Activated CD8-positive, alpha-beta T cell treated with anti-CD3 and anti-CD28 coated beads for 36 hours (primary cell): ENCODE measurements at regions not wholly inside any gene's neighbourhood (a gene's known extent, or its start where the extent isn't known, plus 50 kb on each side); places are given as distances from the start of the nearest gene placed in this dataset.

Experiments
- ATAC-seq: fragments of 200-7000 bp; cut with Tn5 transposase; one replicate; pipeline ENCODE4 v1.10.0; 2021; ENCODE audit warnings: mild to moderate bottlenecking, moderate library complexity
- CTCF ChIA-PET: fragments of 350-600 bp; sonication (Branson Sonifier 250); formaldehyde crosslinking; loops from one replicate; lab custom pipeline; 2021; ENCODE audit warnings: antibody characterized with exemption; lab: Charles Lee
- POLR2A ChIA-PET: fragments of 350-600 bp; sonication (Branson Sonifier 250); formaldehyde crosslinking; loops from one replicate; lab custom pipeline; 2021; ENCODE audit warnings: antibody characterized with exemption; lab: Charles Lee
- DNase-seq: peaks from one replicate; pipeline ENCODE4 v3.0.0-alpha.2; 2020
- H3K27ac Mint-ChIP-seq: one replicate; pipeline ENCODE4 v1.8.0; 2021; ENCODE audit warnings: mild to moderate bottlenecking, mixed read lengths
- H3K27me3 Mint-ChIP-seq: one replicate; pipeline ENCODE4 v1.8.0; 2021; ENCODE audit warnings: mixed read lengths
- H3K36me3 Mint-ChIP-seq: one replicate; pipeline ENCODE4 v1.8.0; 2021; ENCODE audit warnings: low read depth, mixed read lengths
- H3K4me1 Mint-ChIP-seq: one replicate; pipeline ENCODE4 v1.8.0; 2021; ENCODE audit warnings: low read depth, mixed read lengths
- H3K4me3 Mint-ChIP-seq: one replicate; pipeline ENCODE4 v1.8.0; 2021; ENCODE audit warnings: mild to moderate bottlenecking, moderate library complexity, mixed read lengths
- H3K9me3 Mint-ChIP-seq: one replicate; pipeline ENCODE4 v1.8.0; 2021; ENCODE audit warnings: mixed read lengths
- intact Hi-C: fragments of 100-400 bp; cut with micrococcal nuclease; formaldehyde crosslinking; loops from one replicate; pipeline ENCODE4 v1.10.0; 2022
- TF ChIP-seq, protein P1 (sequence below): fragments of 200-600 bp; IDR thresholded peaks from one replicate; pipeline ENCODE4 v1.8.0; 2022; ENCODE audit warnings: antibody characterized with exemption, mild to moderate bottlenecking

DNA sequence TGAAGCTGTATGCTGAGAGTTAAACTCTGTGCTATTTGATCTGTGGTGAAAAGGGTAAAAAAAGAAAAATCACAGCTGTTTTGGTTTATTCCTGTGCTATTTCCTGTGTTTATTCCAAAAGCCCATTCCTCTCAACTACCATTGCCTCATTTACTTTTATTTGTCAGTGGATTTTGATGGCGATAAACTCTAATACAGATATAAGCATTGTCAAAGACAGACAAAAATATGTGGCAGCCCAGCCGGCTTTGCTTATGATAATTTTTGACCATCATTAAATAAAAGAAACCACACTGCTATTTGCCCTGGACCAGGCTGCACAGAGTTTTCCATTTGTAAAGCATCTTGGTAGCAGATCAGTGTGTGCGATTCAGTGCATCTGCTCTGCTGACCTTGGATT is 473.6 kb upstream of the ASIC2 start:
- ATAC-seq (no peak), DNase-seq (no peak)
- TF ChIP-seq, protein P1, sequence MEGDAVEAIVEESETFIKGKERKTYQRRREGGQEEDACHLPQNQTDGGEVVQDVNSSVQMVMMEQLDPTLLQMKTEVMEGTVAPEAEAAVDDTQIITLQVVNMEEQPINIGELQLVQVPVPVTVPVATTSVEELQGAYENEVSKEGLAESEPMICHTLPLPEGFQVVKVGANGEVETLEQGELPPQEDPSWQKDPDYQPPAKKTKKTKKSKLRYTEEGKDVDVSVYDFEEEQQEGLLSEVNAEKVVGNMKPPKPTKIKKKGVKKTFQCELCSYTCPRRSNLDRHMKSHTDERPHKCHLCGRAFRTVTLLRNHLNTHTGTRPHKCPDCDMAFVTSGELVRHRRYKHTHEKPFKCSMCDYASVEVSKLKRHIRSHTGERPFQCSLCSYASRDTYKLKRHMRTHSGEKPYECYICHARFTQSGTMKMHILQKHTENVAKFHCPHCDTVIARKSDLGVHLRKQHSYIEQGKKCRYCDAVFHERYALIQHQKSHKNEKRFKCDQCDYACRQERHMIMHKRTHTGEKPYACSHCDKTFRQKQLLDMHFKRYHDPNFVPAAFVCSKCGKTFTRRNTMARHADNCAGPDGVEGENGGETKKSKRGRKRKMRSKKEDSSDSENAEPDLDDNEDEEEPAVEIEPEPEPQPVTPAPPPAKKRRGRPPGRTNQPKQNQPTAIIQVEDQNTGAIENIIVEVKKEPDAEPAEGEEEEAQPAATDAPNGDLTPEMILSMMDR: no peak
- ChIA-PET CTCF (interaction anchor here (1.2 to 1.6 kb wide), 2 partner anchors 16 to 380 kb away, joined by 4 read pairs; no protein-coding TSS in a partner anchor), POLR2A (no interaction called here)
- no peak overlapping the region for H3K4me3 Mint-ChIP-seq
- H3K27ac Mint-ChIP-seq: no peak overlapping the region
- no peaks in the 10 kb centered on the region for H3K36me3 Mint-ChIP-seq
- H3K27me3 Mint-ChIP-seq: peaks cover 20% of the 10 kb centered on the region
- intact Hi-C loops: no loop called here
- no peaks in the 10 kb centered on the region for H3K4me1 Mint-ChIP-seq
- H3K9me3 Mint-ChIP-seq: no peaks in the 10 kb centered on the region

DNA sequence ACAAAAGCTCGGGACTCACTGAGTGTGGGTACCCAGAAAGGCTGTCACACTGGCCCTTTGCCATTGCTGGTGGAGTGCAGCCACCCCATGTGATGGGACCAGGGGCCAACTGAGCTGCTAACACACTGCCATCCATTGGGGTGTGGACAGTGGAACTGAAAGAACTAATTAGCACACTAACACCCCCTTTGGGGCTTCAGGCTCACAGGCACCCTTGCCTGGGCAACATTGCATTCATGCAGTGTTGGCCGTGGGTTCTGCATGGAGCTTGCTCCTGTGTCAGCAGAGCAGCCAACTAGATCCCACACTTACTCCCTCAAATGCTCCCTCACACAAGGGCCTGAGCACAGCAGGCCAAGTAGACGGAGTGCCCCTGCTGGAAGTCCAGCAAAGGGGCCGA is 476.0 kb upstream of the ASIC2 start:
- TF ChIP-seq, protein P1: no peak
- H3K27ac Mint-ChIP-seq: no peak overlapping the region
- ChIA-PET POLR2A (no interaction called here), CTCF (interaction anchor here (1.2 kb wide), 1 partner anchor 10 kb away, joined by 3 read pairs; no protein-coding TSS in a partner anchor)
- intact Hi-C loops: no loop called here
- H3K9me3 Mint-ChIP-seq: no peaks in the 10 kb centered on the region
- no peaks in the 10 kb centered on the region for H3K4me1 Mint-ChIP-seq
- peaks cover 20% of the 10 kb centered on the region for H3K27me3 Mint-ChIP-seq
- no peak overlapping the region for H3K4me3 Mint-ChIP-seq
- H3K36me3 Mint-ChIP-seq: no peaks in the 10 kb centered on the region
- ATAC-seq (no peak), DNase-seq (no peak)

DNA sequence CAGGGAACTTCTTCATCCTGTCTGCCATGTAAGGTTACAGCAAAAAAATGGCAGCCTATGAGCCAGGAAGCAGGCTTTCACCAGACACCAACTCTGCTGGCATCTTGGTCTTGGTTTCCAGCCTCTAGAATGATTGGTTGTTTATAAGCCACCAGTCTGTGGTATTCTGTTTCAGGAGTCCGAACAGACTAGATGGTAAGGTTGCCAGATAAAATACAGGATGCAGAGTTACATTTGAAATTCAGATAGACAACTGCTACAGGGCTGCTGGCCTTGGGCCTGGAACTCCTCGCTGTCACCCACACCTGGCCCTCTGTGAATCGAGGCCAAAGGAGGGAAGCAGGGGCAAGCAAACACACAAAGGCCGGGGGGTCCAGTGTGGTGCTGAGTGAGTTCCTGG is 478.8 kb upstream of the CCL2 start:
- Mint-ChIP-seq H3K36me3 (no peaks in the 10 kb centered on the region), H3K27me3 (peaks cover 16% of the 10 kb centered on the region), H3K9me3 (no peaks in the 10 kb centered on the region), H3K4me3 (no peak overlapping the region), H3K4me1 (no peaks in the 10 kb centered on the region), H3K27ac (no peak overlapping the region)
- no peak for DNase-seq
- ChIA-PET POLR2A (interaction anchor here (0.6 to 1.5 kb wide), 2 partner anchors 8 to 248 kb away, joined by 3 to 4 read pairs; no protein-coding TSS in a partner anchor), CTCF (no interaction called here)
- intact Hi-C loops: loop anchor here (5.0 kb wide), 1 partner anchor 371 kb away; no protein-coding TSS in a partner anchor
- TF ChIP-seq, protein P1: no peak
- ATAC-seq: no peak

DNA sequence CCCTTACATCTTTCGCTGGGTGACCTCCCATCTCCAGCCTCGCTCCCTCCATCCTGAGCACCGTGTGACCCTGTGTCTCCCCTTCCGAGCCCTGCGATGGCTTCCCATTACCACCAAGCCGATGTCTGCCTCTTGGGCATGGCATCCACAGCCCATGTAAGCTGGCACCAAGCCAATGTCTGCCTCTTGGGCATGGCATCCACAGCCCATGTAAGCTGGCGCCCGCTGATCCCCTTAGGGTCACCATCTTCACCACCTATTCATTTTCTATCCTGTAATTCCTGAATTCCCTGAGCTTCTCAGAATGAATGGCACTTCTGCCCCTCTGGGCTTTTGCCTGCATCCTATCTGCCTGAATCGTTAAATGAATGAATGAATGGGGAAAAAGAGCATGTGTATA is 478.2 kb upstream of the CCL2 start:
- no peaks in the 10 kb centered on the region for H3K36me3 Mint-ChIP-seq
- peaks cover 16% of the 10 kb centered on the region for H3K27me3 Mint-ChIP-seq
- H3K4me3 Mint-ChIP-seq: no peak overlapping the region
- H3K9me3 Mint-ChIP-seq: no peaks in the 10 kb centered on the region
- no peak overlapping the region for H3K27ac Mint-ChIP-seq
- DNase-seq (no peak), ATAC-seq (no peak)
- CTCF ChIA-PET: interaction anchor here (1.6 to 3.6 kb wide), 2 partner anchors 368 to 585 kb away, joined by 3 to 36 read pairs; no protein-coding TSS in a partner anchor
- no peaks in the 10 kb centered on the region for H3K4me1 Mint-ChIP-seq
- POLR2A ChIA-PET: no interaction called here
- intact Hi-C loops: loop anchor here (5.0 kb wide), 1 partner anchor 370 kb away; no protein-coding TSS in a partner anchor
- TF ChIP-seq, protein P1: no peak

DNA sequence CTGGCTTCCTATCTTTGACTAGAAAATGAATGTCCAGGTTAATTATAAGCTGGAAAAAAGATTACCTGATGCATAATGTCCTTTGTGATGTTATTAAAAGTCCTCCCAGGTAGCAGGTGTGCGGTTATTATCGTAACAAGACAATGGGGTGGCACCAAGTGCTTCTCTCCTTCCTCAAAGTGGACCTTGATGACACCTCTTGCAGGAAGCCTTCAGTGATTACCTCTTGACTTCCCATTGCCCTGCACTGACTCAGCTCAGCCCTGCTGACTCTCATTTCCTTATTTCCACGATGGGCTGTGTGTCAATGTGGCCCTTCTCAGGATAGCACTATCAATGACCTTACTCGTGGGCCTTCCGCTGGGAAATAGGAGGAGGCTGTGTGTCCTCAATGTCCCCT is 477.4 kb upstream of the CCL2 start:
- POLR2A ChIA-PET: no interaction called here
- CTCF ChIA-PET: interaction anchor here (1.6 to 3.6 kb wide), 3 partner anchors 10 to 584 kb away, joined by 3 to 36 read pairs (median 5); no protein-coding TSS in a partner anchor
- DNase-seq: no peak
- no peaks in the 10 kb centered on the region for H3K4me1 Mint-ChIP-seq
- no peaks in the 10 kb centered on the region for H3K36me3 Mint-ChIP-seq
- peaks cover 17% of the 10 kb centered on the region for H3K27me3 Mint-ChIP-seq
- TF ChIP-seq, protein P1: no peak
- H3K27ac Mint-ChIP-seq: no peak overlapping the region
- no peaks in the 10 kb centered on the region for H3K9me3 Mint-ChIP-seq
- no peak overlapping the region for H3K4me3 Mint-ChIP-seq
- ATAC-seq: no peak
- intact Hi-C loops: loop anchor here (5.0 kb wide), 1 partner anchor 370 kb away; no protein-coding TSS in a partner anchor
